Caco-2 (cell line): ENCODE measurements at regions not wholly inside any gene's neighbourhood (a gene's known extent, or its start where the extent isn't known, plus 50 kb on each side); places are given as distances from the start of the nearest gene placed in this dataset.

Source experiments
- BruUV-seq: library from RNA; stranded (reverse); fragments of 400-500 nt; replicated peaks from 2 replicates; lab custom pipeline; 2021; lab: Mats Ljungman, UMichigan
- CTCF ChIA-PET: fragments of 300-600 bp; sonication (Branson Sonifier 250); formaldehyde crosslinking; loops from one replicate; lab custom pipeline; 2022; ENCODE audit warnings: antibody characterized with exemption; lab: Charles Lee
- POLR2A ChIA-PET: fragments of 300-600 bp; sonication (Branson Sonifier 250); formaldehyde crosslinking; loops from one replicate; lab custom pipeline; 2022; ENCODE audit warnings: antibody characterized with exemption; lab: Charles Lee
- DNase-seq, 2 experiments: peaks; one replicate each; pipeline versions ENCODE4 v3.0.0 to v3.0.0-alpha.2; 2020 to 2022
- H3K27me3 ChIP-seq: replicated peaks from 2 replicates; pipeline ENCODE4 v1.6.0; 2011; ENCODE audit warnings: low read length; ENCODE audit not compliant: control insufficient read depth, insufficient read depth
- H3K36me3 ChIP-seq: 2 replicates; pipeline ENCODE4 v1.5.1; 2011; ENCODE audit warnings: low read length; ENCODE audit not compliant: control insufficient read depth, insufficient read depth
- H3K4me1 ChIP-seq: fragments of 250-450 bp; sonication (Bioruptor Pico); 2 replicates; pipeline ENCODE4 v1.5.1; 2020; ENCODE audit warnings: mild to moderate bottlenecking
- H3K4me3 ChIP-seq: 2 replicates; pipeline ENCODE4 v1.5.1; 2011; ENCODE audit warnings: low read depth, mild to moderate bottlenecking, control low read depth, low read length
- H3K9me3 ChIP-seq: fragments of 250-450 bp; sonication (Bioruptor Pico); 2 replicates; pipeline ENCODE4 v1.5.1; 2020; ENCODE audit warnings: mild to moderate bottlenecking, moderate library complexity
- H3K27ac Mint-ChIP-seq: one replicate; pipeline ENCODE4 v1.8.0; 2022; ENCODE audit warnings: mixed read lengths; ENCODE audit not compliant: unreplicated experiment
- H3K27me3 Mint-ChIP-seq: one replicate; pipeline ENCODE4 v1.8.0; 2022; ENCODE audit warnings: mixed read lengths; ENCODE audit not compliant: insufficient read depth, unreplicated experiment
- H3K36me3 Mint-ChIP-seq: one replicate; pipeline ENCODE4 v1.8.0; 2022; ENCODE audit warnings: mild to moderate bottlenecking, mixed read lengths; ENCODE audit not compliant: insufficient read depth, unreplicated experiment
- H3K4me1 Mint-ChIP-seq: one replicate; pipeline ENCODE4 v1.8.0; 2022; ENCODE audit warnings: low read depth, mixed read lengths; ENCODE audit not compliant: unreplicated experiment
- H3K4me3 Mint-ChIP-seq: one replicate; pipeline ENCODE4 v1.8.0; 2022; ENCODE audit warnings: mild to moderate bottlenecking, moderate library complexity, mixed read lengths; ENCODE audit not compliant: unreplicated experiment
- H3K9me3 Mint-ChIP-seq: one replicate; pipeline ENCODE4 v1.8.0; 2022; ENCODE audit warnings: mixed read lengths; ENCODE audit not compliant: unreplicated experiment
- intact Hi-C: fragments of 100-400 bp; cut with micrococcal nuclease; formaldehyde crosslinking; loops from one replicate; pipeline ENCODE4 v1.10.0; 2022; ENCODE audit not compliant: unreplicated experiment
- TF ChIP-seq, protein P1 (sequence below), 2 experiments: fragments of 200-600 bp in 1 of 2; IDR thresholded peaks; 1 replicate in 1 of 2; 2 replicates in 1 of 2; pipeline versions ENCODE4 v1.5.1 to v1.8.0; 2011 to 2022; ENCODE audit warnings: antibody characterized with exemption in 1 of 2, control low read depth in 1 of 2, inconsistent platforms in 1 of 2, low read depth in 1 of 2, low read length in 1 of 2, mild to moderate bottlenecking in 1 of 2, moderate library complexity in 1 of 2; ENCODE audit not compliant: insufficient read depth in 1 of 2, severe bottlenecking in 1 of 2, unreplicated experiment in 1 of 2

GRCh38 chr10:78684947-78685346, 383.8 kb upstream of the ZMIZ1 start:
- Mint-ChIP-seq H3K27ac (no peak overlapping the region), H3K9me3 (peaks cover 9% of the 10 kb centered on the region), H3K27me3 (peaks cover 2% of the 10 kb centered on the region), H3K36me3 (no peaks in the 10 kb centered on the region), H3K4me1 (no peaks in the 10 kb centered on the region), H3K4me3 (no peak overlapping the region)
- intact Hi-C loops, result no loop called here
- Histone ChIP-seq H3K4me3 (no peak overlapping the region), H3K9me3 (no peaks in the 10 kb centered on the region), H3K4me1 (peaks cover 4% of the 10 kb centered on the region; the same call in 1 of the 2 replicates), H3K27me3 (no peaks in the 10 kb centered on the region), H3K36me3 (no peaks in the 10 kb centered on the region)
- no TSS peak for BruUV-seq
- ChIA-PET POLR2A (no interaction called here), CTCF (no interaction called here)
- DNase-seq, result no peak
- TF ChIP-seq, protein P1, sequence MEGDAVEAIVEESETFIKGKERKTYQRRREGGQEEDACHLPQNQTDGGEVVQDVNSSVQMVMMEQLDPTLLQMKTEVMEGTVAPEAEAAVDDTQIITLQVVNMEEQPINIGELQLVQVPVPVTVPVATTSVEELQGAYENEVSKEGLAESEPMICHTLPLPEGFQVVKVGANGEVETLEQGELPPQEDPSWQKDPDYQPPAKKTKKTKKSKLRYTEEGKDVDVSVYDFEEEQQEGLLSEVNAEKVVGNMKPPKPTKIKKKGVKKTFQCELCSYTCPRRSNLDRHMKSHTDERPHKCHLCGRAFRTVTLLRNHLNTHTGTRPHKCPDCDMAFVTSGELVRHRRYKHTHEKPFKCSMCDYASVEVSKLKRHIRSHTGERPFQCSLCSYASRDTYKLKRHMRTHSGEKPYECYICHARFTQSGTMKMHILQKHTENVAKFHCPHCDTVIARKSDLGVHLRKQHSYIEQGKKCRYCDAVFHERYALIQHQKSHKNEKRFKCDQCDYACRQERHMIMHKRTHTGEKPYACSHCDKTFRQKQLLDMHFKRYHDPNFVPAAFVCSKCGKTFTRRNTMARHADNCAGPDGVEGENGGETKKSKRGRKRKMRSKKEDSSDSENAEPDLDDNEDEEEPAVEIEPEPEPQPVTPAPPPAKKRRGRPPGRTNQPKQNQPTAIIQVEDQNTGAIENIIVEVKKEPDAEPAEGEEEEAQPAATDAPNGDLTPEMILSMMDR (IDR thresholded peaks at IDR 0.05; ENCODE audit: insufficient read depth in 1 of 2, low read depth in 1 of 2, low read length in 1 of 2, severe bottlenecking in 1 of 2, unreplicated experiment in 1 of 2), result no peak

DNA sequence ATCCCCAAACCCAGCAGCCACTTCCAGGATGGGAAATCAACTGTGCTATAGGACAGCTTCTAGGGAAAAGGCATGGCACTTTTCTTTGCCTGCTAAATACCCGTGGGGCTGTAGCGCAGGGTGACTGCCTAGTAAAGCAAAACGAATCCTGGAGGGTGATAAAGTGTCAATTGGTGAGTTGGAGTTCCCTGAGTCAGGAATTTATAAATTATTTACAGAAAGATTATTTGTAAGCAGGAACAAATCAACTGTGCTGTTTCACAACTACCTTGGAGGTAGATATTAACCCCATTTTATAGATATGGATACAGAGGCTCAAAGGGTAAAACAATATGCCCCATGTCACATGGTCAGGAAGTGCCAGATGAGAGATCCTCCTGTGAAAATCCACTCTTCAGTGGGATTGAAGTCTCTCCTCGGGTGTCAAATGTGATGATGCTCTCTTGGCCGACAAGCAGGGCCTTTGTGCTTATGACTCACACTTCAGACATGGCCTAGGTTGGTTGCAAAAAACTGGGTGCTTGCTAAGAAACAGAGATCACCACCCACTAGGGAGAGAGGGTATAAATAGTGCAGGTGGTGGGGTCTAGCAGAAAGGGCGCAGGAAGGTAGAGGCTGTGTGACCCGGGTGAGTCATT, 383.2 kb upstream of the ZMIZ1 start:
- Mint-ChIP-seq H3K36me3 (no peaks in the 10 kb centered on the region), H3K27ac (no peak overlapping the region), H3K4me1 (no peaks in the 10 kb centered on the region), H3K4me3 (no peak overlapping the region), H3K9me3 (peaks cover 9% of the 10 kb centered on the region), H3K27me3 (peaks cover 2% of the 10 kb centered on the region)
- no peak for DNase-seq
- no peaks in the 10 kb centered on the region for H3K27me3 ChIP-seq
- no peaks in the 10 kb centered on the region for H3K36me3 ChIP-seq
- POLR2A ChIA-PET, result no interaction called here
- peaks cover 4% of the 10 kb centered on the region; the same call in 1 of the 2 replicates for H3K4me1 ChIP-seq
- H3K4me3 ChIP-seq, result no peak overlapping the region
- intact Hi-C loops, result no loop called here
- H3K9me3 ChIP-seq, result no peaks in the 10 kb centered on the region
- BruUV-seq, result no TSS peak
- CTCF ChIA-PET, result no interaction called here
- TF ChIP-seq, protein P1 (IDR thresholded peaks at IDR 0.05; ENCODE audit: insufficient read depth in 1 of 2, low read depth in 1 of 2, low read length in 1 of 2, severe bottlenecking in 1 of 2, unreplicated experiment in 1 of 2), result no peak

GRCh38 chr10:78686444-78687060, 382.2 kb upstream of the ZMIZ1 start:
- no peak overlapping the region for H3K27ac Mint-ChIP-seq
- H3K9me3 Mint-ChIP-seq, result peaks cover under 1% of the 10 kb centered on the region
- Histone ChIP-seq H3K9me3 (no peaks in the 10 kb centered on the region), H3K4me1 (peaks cover 4% of the 10 kb centered on the region; the same call in 1 of the 2 replicates), H3K36me3 (no peaks in the 10 kb centered on the region), H3K4me3 (no peak overlapping the region), H3K27me3 (no peaks in the 10 kb centered on the region)
- H3K27me3 Mint-ChIP-seq, result no peaks in the 10 kb centered on the region
- CTCF ChIA-PET, result no interaction called here
- BruUV-seq, result no TSS peak
- TF ChIP-seq, protein P1 (IDR thresholded peaks at IDR 0.05; ENCODE audit: insufficient read depth in 1 of 2, low read depth in 1 of 2, low read length in 1 of 2, severe bottlenecking in 1 of 2, unreplicated experiment in 1 of 2), result no peak
- H3K36me3 Mint-ChIP-seq, result no peaks in the 10 kb centered on the region
- no peaks in the 10 kb centered on the region for H3K4me1 Mint-ChIP-seq
- POLR2A ChIA-PET, result no interaction called here
- no peak overlapping the region for H3K4me3 Mint-ChIP-seq
- no peak for DNase-seq
- intact Hi-C loops, result no loop called here
